Erythroblast (primary cell): ENCODE measurements at regions not wholly inside any gene's neighbourhood (a gene's known extent, or its start where the extent isn't known, plus 50 kb on each side); places are given as distances from the start of the nearest gene placed in this dataset.

Experiments used
- GATA1 ChIP-seq: IDR thresholded peaks from 2 replicates; pipeline ENCODE4 v1.6.1; 2011; ENCODE audit warnings: low read depth, mild to moderate bottlenecking, control low read depth, low read length, moderate library complexity
- POLR2A ChIP-seq: IDR thresholded peaks from 2 replicates; pipeline ENCODE4 v1.6.1; 2011; ENCODE audit warnings: mild to moderate bottlenecking, low read length

- TF ChIP-seq POLR2A (no peak), GATA1 (no peak)
These were observed 51.0 kb upstream of the RAB27B start for GRCh38 chr18:54777118-54777791.
